CD14-positive monocyte (primary cell): ENCODE measurements at regions not wholly inside any gene's neighbourhood (a gene's known extent, or its start where the extent isn't known, plus 50 kb on each side); places are given as distances from the start of the nearest gene placed in this dataset.
"Not testable (repeated sequence)": the region's sequence is repeated elsewhere in the genome, so short reads cannot be mapped to it uniquely, and the experiment has no call there.

Source experiments
- DNase-seq, 3 donors: peaks; one replicate each; pipeline ENCODE4 v3.0.0-alpha.2; 2011 to 2022
- H2AFZ ChIP-seq: 2 replicates; pipeline ENCODE4 v1.6.0; 2012; ENCODE audit warnings: mild to moderate bottlenecking, low read depth, low read length, inconsistent platforms; ENCODE audit not compliant: insufficient read depth, poor library complexity, severe bottlenecking
- H3K27ac ChIP-seq, 2 donors: 1 replicate in 1 of 2; 2 replicates in 1 of 2; pipeline ENCODE4 v1.5.1; 2012 to 2013; ENCODE audit warnings: low read length in 2 of 2, control low read depth in 1 of 2, inconsistent platforms in 1 of 2, low read depth in 1 of 2, mild to moderate bottlenecking in 1 of 2
- H3K27me3 ChIP-seq, 2 donors: one replicate each; pipeline versions ENCODE4 v1.6.0 to v1.6.1; 2011 to 2013; ENCODE audit warnings: low read length in 2 of 2; ENCODE audit not compliant: control insufficient read depth in 2 of 2, insufficient read depth in 2 of 2
- H3K36me3 ChIP-seq, 2 donors: replicated peaks in 1 of 2; 1 replicate in 1 of 2; 2 replicates in 1 of 2; pipeline versions ENCODE4 v1.5.1 to v1.6.1; 2012 to 2013; ENCODE audit warnings: low read length in 2 of 2, control low read depth in 1 of 2, inconsistent platforms in 1 of 2, mild to moderate bottlenecking in 1 of 2; ENCODE audit not compliant: insufficient read depth in 2 of 2, control insufficient read depth in 1 of 2
- H3K4me1 ChIP-seq, 2 donors: 1 replicate in 1 of 2; 2 replicates in 1 of 2; pipeline versions ENCODE4 v1.5.1 to v1.6.1; 2012 to 2013; ENCODE audit warnings: low read length in 2 of 2, control low read depth in 1 of 2, inconsistent platforms in 1 of 2, mild to moderate bottlenecking in 1 of 2, moderate library complexity in 1 of 2; ENCODE audit not compliant: insufficient read depth in 2 of 2, control insufficient read depth in 1 of 2
- H3K4me2 ChIP-seq: replicated peaks from 2 replicates; pipeline ENCODE3; 2012; ENCODE audit warnings: low read length, moderate library complexity, mild to moderate bottlenecking; ENCODE audit not compliant: poor library complexity, severe bottlenecking; ENCODE audit errors: extremely low read depth
- H3K4me3 ChIP-seq, 3 experiments: fragments of 200-600 bp in 1 of 3; sonication (generic) in 1 of 3; replicated peaks in 1 of 3; 1 replicate in 2 of 3; 2 replicates in 1 of 3; pipeline ENCODE4 v1.5.1; 2011 to 2013; ENCODE audit warnings: low read length in 3 of 3, mild to moderate bottlenecking in 3 of 3, control low read depth in 2 of 3, low read depth in 2 of 3, inconsistent platforms in 1 of 3, moderate library complexity in 1 of 3
- H3K79me2 ChIP-seq: 2 replicates; pipeline ENCODE4 v1.6.0; 2012; ENCODE audit warnings: mild to moderate bottlenecking, control low read depth, inconsistent platforms, low read length, moderate library complexity; ENCODE audit not compliant: insufficient read depth
- H3K9ac ChIP-seq: 2 replicates; pipeline ENCODE4 v1.6.0; 2017; ENCODE audit warnings: low read length, mild to moderate bottlenecking; ENCODE audit not compliant: insufficient read depth, poor library complexity, severe bottlenecking
- H3K9me3 ChIP-seq, 2 donors: replicated peaks in 1 of 2; 1 replicate in 1 of 2; 2 replicates in 1 of 2; pipeline versions ENCODE4 v1.5.1 to v1.6.1; 2012 to 2013; ENCODE audit warnings: low read length in 2 of 2, control low read depth in 1 of 2; ENCODE audit not compliant: control insufficient read depth in 1 of 2, insufficient read depth in 1 of 2
- H4K20me1 ChIP-seq: 2 replicates; pipeline ENCODE4 v1.6.0; 2012; ENCODE audit warnings: mild to moderate bottlenecking, low read length, control low read depth, moderate library complexity; ENCODE audit not compliant: insufficient read depth
- H3K27ac Mint-ChIP-seq, 7 donors: one replicate each; pipeline ENCODE4 v1.8.0; 2020; ENCODE audit warnings: mild to moderate bottlenecking in 7 of 7, mixed read lengths in 7 of 7, moderate library complexity in 6 of 7, inconsistent platforms in 2 of 7
- H3K27me3 Mint-ChIP-seq, 3 donors: one replicate each; pipeline ENCODE4 v1.8.0; 2021 to 2022; ENCODE audit warnings: low read depth in 3 of 3, mild to moderate bottlenecking in 3 of 3, mixed read lengths in 3 of 3, moderate library complexity in 3 of 3, inconsistent platforms in 1 of 3
- H3K36me3 Mint-ChIP-seq, 2 donors: one replicate each; pipeline ENCODE4 v1.8.0; 2020; ENCODE audit warnings: mixed read lengths in 2 of 2, inconsistent platforms in 1 of 2, mild to moderate bottlenecking in 1 of 2
- H3K4me1 Mint-ChIP-seq: one replicate; pipeline ENCODE4 v1.8.0; 2020; ENCODE audit warnings: mild to moderate bottlenecking, mixed read lengths
- H3K4me3 Mint-ChIP-seq, 2 donors: one replicate each; pipeline ENCODE4 v1.8.0; 2020; ENCODE audit warnings: mild to moderate bottlenecking in 2 of 2, mixed read lengths in 2 of 2, moderate library complexity in 1 of 2
- H3K9me3 Mint-ChIP-seq, 7 donors: one replicate each; pipeline ENCODE4 v1.8.0; 2020 to 2022; ENCODE audit warnings: mixed read lengths in 7 of 7, mild to moderate bottlenecking in 6 of 7, moderate library complexity in 6 of 7, inconsistent platforms in 2 of 7
- WGBS: methylation state at CpG from one replicate; pipeline ENCODE4 v1.1.5; 2013; ENCODE audit warnings: missing lambda C conversion rate; ENCODE audit not compliant: insufficient coverage; 5-methylcytosine and 5-hydroxymethylcytosine counted together
- intact Hi-C, 2 donors: fragments of 100-400 bp; cut with micrococcal nuclease; formaldehyde crosslinking; loops; one replicate each; pipeline versions ENCODE4 v1.15.0 to v1.15.1; 2023
- TF ChIP-seq, protein P1 (sequence below): fragments of 200-600 bp; IDR thresholded peaks from one replicate; pipeline ENCODE4 v1.8.0; 2022; ENCODE audit warnings: antibody characterized with exemption, mild to moderate bottlenecking

DNA sequence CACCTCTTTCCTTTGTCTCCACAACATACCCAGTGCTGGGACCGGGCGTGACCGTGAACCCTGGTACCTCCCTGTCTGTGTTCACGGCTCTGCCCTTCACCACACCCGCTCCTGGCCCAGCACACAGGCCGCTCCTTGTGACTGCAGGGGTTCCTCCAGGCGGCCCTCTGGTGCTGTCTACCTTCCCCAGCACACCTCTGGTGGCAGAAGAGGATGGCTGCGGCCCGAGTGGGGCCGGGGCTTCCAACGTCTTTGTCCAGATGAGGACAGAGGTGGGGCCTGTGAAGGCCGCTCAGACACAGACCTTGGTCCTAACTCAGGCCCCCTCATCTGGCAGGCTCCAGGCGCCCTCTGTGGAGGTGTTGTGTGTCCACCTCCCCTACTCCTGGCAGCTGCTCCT is 55.4 kb upstream of the SGMS1 start:
- no peak overlapping the region for H3K9ac ChIP-seq
- H2AFZ ChIP-seq, result no peak overlapping the region
- no peaks in the 10 kb centered on the region for H3K27me3 ChIP-seq
- WGBS, result 80% methylated on average over 5 of the region's 13 CpGs
- TF ChIP-seq, protein P1, sequence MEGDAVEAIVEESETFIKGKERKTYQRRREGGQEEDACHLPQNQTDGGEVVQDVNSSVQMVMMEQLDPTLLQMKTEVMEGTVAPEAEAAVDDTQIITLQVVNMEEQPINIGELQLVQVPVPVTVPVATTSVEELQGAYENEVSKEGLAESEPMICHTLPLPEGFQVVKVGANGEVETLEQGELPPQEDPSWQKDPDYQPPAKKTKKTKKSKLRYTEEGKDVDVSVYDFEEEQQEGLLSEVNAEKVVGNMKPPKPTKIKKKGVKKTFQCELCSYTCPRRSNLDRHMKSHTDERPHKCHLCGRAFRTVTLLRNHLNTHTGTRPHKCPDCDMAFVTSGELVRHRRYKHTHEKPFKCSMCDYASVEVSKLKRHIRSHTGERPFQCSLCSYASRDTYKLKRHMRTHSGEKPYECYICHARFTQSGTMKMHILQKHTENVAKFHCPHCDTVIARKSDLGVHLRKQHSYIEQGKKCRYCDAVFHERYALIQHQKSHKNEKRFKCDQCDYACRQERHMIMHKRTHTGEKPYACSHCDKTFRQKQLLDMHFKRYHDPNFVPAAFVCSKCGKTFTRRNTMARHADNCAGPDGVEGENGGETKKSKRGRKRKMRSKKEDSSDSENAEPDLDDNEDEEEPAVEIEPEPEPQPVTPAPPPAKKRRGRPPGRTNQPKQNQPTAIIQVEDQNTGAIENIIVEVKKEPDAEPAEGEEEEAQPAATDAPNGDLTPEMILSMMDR, result no peak
- H3K4me2 ChIP-seq, result no peak overlapping the region
- Mint-ChIP-seq H3K9me3 (peaks cover 0 to 3% (median 0%) of the 10 kb centered on the region in 7 donors), H3K4me3 (no peak overlapping the region), H3K27ac (peak overlapping the region in 1 of 7 donors; percentile 14), H3K4me1 (no peaks in the 10 kb centered on the region), H3K36me3 (no peaks in the 10 kb centered on the region), H3K27me3 (peaks cover 0 to 2% (median 0%) of the 10 kb centered on the region in 3 donors)
- H4K20me1 ChIP-seq, result no peaks in the 10 kb centered on the region
- no peaks in the 10 kb centered on the region for H3K36me3 ChIP-seq
- DNase-seq, result no peak
- no peaks in the 10 kb centered on the region for H3K79me2 ChIP-seq
- intact Hi-C loops, result no loop called here
- H3K9me3 ChIP-seq, result peaks cover 0 to 4% of the 10 kb centered on the region in 2 donors
- no peak overlapping the region for H3K27ac ChIP-seq
- no peak overlapping the region for H3K4me3 ChIP-seq
- no peaks in the 10 kb centered on the region for H3K4me1 ChIP-seq

GRCh38 chr10:50675555-50675954 is 51.8 kb upstream of the SGMS1 start:
- H3K9me3 ChIP-seq, H3K27me3 Mint-ChIP-seq, H3K4me1 ChIP-seq, DNase-seq, H4K20me1 ChIP-seq, H3K27ac Mint-ChIP-seq, H3K36me3 ChIP-seq, H3K4me1 Mint-ChIP-seq, H3K79me2 ChIP-seq, H3K4me3 Mint-ChIP-seq, H3K4me3 ChIP-seq, H3K36me3 Mint-ChIP-seq, H3K4me2 ChIP-seq, intact Hi-C loops, H3K27ac ChIP-seq, H3K27me3 ChIP-seq, H3K9ac ChIP-seq, H3K9me3 Mint-ChIP-seq, H2AFZ ChIP-seq: not testable (repeated sequence)
- 97% methylated on average over 5 of the region's 8 CpGs for WGBS
